ENCODE measurements at regions not wholly inside any gene's neighbourhood (a gene's known extent, or its start where the extent isn't known, plus 50 kb on each side); places are given as distances from the start of the nearest gene placed in this dataset.

GRCh38 chr14:51521764-51522163 lies 129.9 kb upstream of the FRMD6 start:
- no peak for DNase-seq (ENCODE audit: low read depth)

GRCh38 chr14:51523243-51523642 lies 128.5 kb upstream of the FRMD6 start:
- DNase-seq (ENCODE audit: low read depth) = no peak
- no peak for TF ChIP-seq CTCF (IDR thresholded peaks at IDR 0.05; ENCODE audit: insufficient read depth, low read depth, low read length, missing control alignments)
- no peak overlapping the region for H3K4me3 ChIP-seq (ENCODE audit: low read length)

More at GRCh38 chr14:51521764-51522163, 129.9 kb upstream of the FRMD6 start:
- no peak overlapping the region for H3K4me3 ChIP-seq (ENCODE audit: low read length)
- TF ChIP-seq CTCF (IDR thresholded peaks at IDR 0.05; ENCODE audit: insufficient read depth, low read depth, low read length, missing control alignments) = no peak

DNA sequence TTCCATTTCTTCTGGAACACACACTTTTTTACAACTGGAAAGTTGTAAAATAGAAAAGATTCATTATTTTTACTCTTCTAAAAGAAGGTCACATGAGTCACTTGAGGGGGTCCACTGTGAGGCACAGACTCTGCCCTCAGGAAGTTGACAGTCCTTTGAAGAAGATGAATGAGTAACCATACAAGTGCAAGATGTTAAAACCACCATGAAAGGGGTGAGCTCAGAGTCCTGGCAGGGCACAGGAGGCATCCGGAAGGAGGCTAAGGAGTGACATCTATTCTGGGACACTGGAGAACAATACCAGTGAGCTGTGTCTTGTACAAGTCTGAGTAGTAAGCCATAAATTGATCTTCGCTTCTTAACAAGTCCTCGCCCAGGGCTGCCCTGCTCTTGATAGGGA lies 126.0 kb upstream of the FRMD6 start:
- no peak for TF ChIP-seq CTCF (IDR thresholded peaks at IDR 0.05; ENCODE audit: insufficient read depth, low read depth, low read length, missing control alignments)
- H3K4me3 ChIP-seq (ENCODE audit: low read length) = no peak overlapping the region
- DNase-seq (ENCODE audit: low read depth) = no peak

DNA sequence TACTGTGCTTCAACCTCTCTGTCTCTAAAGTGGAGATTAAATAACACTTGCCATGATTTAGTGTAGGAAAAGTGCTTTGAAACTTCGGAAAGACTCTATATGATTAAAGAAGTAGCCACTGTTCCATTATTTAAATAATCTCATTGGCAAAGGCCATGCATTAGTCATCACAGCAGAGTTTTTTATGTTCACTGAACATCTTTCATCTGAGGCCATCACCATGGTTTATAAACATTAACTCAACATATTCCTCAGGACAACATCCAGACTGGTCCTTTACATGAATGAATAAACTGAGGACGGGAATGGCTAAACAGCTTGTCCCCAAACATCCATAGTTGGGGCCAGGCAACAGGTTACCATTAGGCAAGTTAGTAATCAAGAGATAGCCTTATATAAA lies 124.6 kb upstream of the FRMD6 start:
- no peak for DNase-seq (ENCODE audit: low read depth)
- no peak for TF ChIP-seq CTCF (IDR thresholded peaks at IDR 0.05; ENCODE audit: insufficient read depth, low read depth, low read length, missing control alignments)
- no peak overlapping the region for H3K4me3 ChIP-seq (ENCODE audit: low read length)

DNA sequence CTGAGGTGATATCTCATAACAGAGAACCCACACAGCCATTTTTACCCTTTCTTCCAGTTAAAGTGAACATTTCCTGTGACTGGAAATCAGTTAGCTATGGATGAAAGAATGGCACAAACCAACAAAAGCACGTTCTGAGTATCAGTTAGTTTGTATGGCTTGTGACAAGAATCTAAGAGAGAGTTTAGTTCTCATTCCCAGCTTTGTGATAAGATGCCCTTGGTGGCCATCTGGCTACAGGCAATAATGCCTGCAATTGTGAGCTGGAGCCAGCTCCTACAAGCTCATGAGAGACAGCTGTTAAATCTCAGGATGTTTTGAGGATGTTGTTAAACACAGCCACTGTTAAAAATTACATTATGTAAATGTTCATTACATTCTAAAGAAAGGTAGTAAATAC lies 122.0 kb upstream of the FRMD6 start:
- H3K4me3 ChIP-seq (ENCODE audit: low read length) = no peak overlapping the region
- no peak for TF ChIP-seq CTCF (IDR thresholded peaks at IDR 0.05; ENCODE audit: insufficient read depth, low read depth, low read length, missing control alignments)

DNA sequence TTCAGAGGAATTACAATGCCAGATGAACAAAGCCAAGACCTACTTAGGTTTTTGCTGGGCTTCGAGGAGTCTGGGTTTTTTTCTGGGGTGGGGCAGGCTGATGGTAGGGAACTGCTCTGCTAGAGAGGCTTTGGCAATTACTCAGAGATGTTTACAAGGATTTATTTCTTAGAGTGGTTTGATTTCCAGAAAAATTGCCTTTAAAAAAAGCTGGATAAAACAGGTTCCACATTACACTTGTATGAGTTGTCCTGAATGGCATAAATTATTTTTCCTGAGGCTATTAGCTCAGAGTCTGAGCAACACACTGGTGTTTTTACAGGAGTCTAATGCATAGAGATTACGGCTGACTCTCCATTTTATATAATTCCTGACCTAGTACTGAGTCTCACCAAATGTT lies 118.5 kb upstream of the FRMD6 start:
- H3K4me3 ChIP-seq (ENCODE audit: low read length) = no peak overlapping the region
- no peak for TF ChIP-seq CTCF (IDR thresholded peaks at IDR 0.05; ENCODE audit: insufficient read depth, low read depth, low read length, missing control alignments)
- peak; percentile 94 for DNase-seq (ENCODE audit: low read depth)

More for the DNA sequence above, 122.0 kb upstream of the FRMD6 start:
- DNase-seq (ENCODE audit: low read depth) = no peak

DNA sequence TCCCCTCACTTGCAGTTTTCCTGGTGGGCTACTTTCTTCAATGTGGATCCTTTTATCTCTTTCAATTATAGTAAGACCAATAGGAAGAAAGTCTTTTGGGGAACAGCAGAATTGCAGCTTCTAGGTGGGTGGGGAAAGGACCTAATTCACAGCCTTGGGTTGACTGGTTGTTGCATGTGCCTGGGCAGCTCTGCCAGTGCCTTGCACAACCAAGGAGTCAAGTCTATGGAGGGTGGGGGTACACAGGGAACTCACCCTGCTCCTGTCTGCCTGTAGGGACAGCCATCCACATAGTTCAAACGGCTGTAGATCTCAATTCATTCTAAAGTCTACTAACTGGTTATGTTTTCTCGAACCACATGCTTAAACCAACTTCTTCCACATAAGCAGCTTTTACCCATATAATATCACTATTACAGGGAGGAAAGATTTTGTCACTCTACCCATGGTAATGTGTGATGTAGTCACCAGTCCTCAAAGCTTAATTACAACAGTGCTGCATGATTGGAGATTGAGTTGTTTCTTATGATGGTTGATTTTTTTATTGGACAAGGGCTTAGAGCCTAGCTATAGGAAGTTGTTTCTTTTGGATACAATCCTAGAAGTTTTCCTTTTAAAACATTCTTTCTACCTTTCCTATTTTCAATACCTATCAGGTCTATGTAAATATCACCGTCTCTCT lies 117.7 kb upstream of the FRMD6 start:
- no peak for TF ChIP-seq CTCF (IDR thresholded peaks at IDR 0.05; ENCODE audit: insufficient read depth, low read depth, low read length, missing control alignments)
- peak; percentile 60 for DNase-seq (ENCODE audit: low read depth)
- H3K4me3 ChIP-seq (ENCODE audit: low read length) = no peak overlapping the region

All from epithelial cell of esophagus (primary cell).